Keratinocyte (primary cell): ENCODE measurements at regions not wholly inside any gene's neighbourhood (a gene's known extent, or its start where the extent isn't known, plus 50 kb on each side); places are given as distances from the start of the nearest gene placed in this dataset.

Experiments
- EZH2 ChIP-seq: IDR thresholded peaks from one replicate; pipeline ENCODE4 v1.6.1; 2012; ENCODE audit warnings: inconsistent platforms, mild to moderate bottlenecking, low read length, moderate library complexity
- TF ChIP-seq, protein P1 (sequence below), 3 experiments: IDR thresholded peaks in 1 of 3; conservative IDR thresholded peaks in 1 of 3; optimal IDR thresholded peaks in 1 of 3; 2 replicates in 2 of 3; 3 replicates in 1 of 3; pipeline versions ENCODE3 to v1.5.1; 2011; ENCODE audit warnings: low read length in 3 of 3, mild to moderate bottlenecking in 3 of 3, moderate library complexity in 2 of 3, control low read depth in 1 of 3, inconsistent platforms in 1 of 3; ENCODE audit not compliant: insufficient read depth in 2 of 3; ENCODE audit errors: extremely low read depth in 1 of 3

DNA sequence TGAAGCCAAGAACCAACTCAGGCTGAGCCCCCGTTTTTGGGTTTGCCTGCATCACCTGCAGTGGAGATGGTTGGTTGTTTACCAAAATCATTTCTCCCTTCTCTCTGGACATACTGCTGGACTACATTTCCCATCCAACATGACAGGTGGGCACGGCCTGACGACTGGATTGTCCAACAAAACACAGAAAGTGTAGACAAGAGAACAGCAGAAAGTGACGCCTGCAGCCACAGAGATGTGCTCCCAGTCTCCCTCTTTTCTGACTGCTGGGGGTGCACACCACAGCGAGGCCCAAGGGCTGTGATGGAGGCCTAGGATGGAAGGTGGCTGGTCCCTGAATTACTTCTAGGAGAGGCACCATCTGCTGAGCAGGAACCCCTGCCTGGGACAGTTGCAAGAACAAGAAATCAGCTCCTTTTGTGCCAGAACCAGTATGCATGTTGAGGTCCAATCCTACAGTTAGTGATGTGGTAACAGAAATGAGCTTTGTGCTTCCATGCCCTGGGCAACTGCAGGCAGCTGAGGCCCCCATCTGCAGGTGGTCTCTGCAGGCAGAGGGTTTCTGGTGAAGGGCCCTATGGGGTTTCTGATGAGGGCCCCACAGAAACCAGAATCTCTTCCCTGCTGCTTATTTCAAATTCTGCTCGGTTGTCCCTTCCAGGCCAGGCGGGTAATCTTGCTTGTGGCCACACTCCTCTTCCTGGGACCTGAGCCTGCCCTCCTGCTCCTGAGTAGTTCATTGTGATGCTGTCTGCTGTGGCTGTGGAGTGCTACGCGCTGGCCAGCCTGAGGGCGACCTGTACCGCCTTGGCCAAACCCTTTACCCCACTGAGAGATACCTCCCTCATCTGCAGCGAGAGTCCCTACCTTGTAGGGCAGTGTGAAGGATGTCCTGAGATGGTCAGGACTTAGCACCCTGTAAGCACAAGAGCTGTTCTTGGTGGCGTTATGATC is 168.3 kb downstream of the ASB1 start:
- TF ChIP-seq, protein P1, sequence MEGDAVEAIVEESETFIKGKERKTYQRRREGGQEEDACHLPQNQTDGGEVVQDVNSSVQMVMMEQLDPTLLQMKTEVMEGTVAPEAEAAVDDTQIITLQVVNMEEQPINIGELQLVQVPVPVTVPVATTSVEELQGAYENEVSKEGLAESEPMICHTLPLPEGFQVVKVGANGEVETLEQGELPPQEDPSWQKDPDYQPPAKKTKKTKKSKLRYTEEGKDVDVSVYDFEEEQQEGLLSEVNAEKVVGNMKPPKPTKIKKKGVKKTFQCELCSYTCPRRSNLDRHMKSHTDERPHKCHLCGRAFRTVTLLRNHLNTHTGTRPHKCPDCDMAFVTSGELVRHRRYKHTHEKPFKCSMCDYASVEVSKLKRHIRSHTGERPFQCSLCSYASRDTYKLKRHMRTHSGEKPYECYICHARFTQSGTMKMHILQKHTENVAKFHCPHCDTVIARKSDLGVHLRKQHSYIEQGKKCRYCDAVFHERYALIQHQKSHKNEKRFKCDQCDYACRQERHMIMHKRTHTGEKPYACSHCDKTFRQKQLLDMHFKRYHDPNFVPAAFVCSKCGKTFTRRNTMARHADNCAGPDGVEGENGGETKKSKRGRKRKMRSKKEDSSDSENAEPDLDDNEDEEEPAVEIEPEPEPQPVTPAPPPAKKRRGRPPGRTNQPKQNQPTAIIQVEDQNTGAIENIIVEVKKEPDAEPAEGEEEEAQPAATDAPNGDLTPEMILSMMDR (optimal IDR thresholded peaks at IDR 0.05 in 1 of 3, IDR thresholded peaks at IDR 0.05 in 1 of 3, conservative IDR thresholded peaks at IDR 0.05 in 1 of 3; ENCODE audit: extremely low read depth in 1 of 3, insufficient read depth in 2 of 3, low read length in 3 of 3), result no peak
- TF ChIP-seq EZH2, result no peak
